NT2/D1 (cell line): ENCODE measurements at regions not wholly inside any gene's neighbourhood (a gene's known extent, or its start where the extent isn't known, plus 50 kb on each side); places are given as distances from the start of the nearest gene placed in this dataset.

ENCODE experiments used
- SUZ12 ChIP-seq: IDR thresholded peaks from 2 replicates; pipeline ENCODE4 v1.6.1; 2011; ENCODE audit not compliant: insufficient read length, insufficient read depth; ENCODE audit errors: extremely low read depth
- ZNF274 ChIP-seq: IDR thresholded peaks from 2 replicates; pipeline ENCODE4 v1.6.1; 2011; ENCODE audit warnings: mild to moderate bottlenecking, low read depth, low read length

DNA sequence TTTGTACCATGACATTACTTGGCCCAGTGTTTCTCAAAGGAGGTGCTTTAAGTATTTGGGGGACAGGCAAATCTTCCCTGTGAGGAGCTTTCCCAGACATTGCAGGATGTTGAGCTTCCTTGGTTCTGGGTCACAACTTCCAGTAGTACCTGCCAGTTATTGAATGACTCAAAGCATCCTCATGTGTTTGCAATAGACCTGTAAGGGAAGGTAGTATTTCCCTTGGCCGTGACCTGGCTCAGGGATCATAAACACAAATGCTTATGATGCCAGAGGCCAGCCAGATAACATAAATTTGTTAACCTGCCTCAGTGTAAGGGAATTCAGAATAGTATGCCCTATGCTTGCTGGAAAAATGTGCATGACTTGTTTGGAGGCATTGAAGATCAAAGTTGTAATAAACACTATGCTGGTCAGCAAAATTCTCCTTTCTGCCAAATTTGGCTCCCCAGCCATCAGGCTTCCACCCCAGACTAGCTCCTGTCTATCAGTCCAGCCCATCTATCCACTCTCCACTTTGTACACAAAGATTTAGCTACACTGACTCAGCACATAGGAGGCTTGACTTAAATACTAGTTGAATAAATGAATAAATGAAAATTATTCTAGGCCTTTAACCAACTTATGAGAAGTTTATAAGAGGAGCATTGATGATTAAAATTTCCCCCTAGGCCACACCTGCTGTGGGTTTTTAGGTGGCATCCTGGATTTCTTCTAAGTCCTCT lies 102.0 kb upstream of the EFEMP1 start:
- TF ChIP-seq SUZ12 = no peak
- no peak for TF ChIP-seq ZNF274
